HCT116 (cell line): ENCODE measurements at regions not wholly inside any gene's neighbourhood (a gene's known extent, or its start where the extent isn't known, plus 50 kb on each side); places are given as distances from the start of the nearest gene placed in this dataset.

Experiments used
- ATAC-seq: fragments of 200-7000 bp; cut with Tn5 transposase; 2 replicates; pipeline ENCODE4 v1.9.1; 2020; ENCODE audit warnings: mild to moderate bottlenecking, moderate library complexity
- BruUV-seq: library from RNA; stranded (reverse); fragments of 400-500 nt; replicated peaks from 2 replicates; lab custom pipeline; 2021; lab: Mats Ljungman, UMichigan
- CTCF ChIA-PET: fragments of 300-600 bp; sonication (Branson Sonifier 250); formaldehyde crosslinking; loops from one replicate; lab custom pipeline; 2021; ENCODE audit warnings: antibody characterized with exemption; lab: Charles Lee
- POLR2A ChIA-PET: fragments of 300-600, 350-600 bp; sonication (Branson Sonifier 250); formaldehyde crosslinking; loops from one replicate; lab custom pipeline; 2021; ENCODE audit warnings: antibody characterized with exemption; lab: Charles Lee
- RAD21 ChIA-PET, 2 experiments: fragments of 300-600 bp; sonication (Branson Sonifier 250); formaldehyde crosslinking; loops; one replicate each; lab custom pipeline; 2023; ENCODE audit warnings: low total read pairs in 2 of 2; ENCODE audit not compliant: uncharacterized antibody in 2 of 2, unreplicated experiment in 2 of 2, low non-redundant PET in 1 of 2; lab: Charles Lee
- DNase-seq: peaks from one replicate; pipeline ENCODE4 v3.0.0-alpha.2; 2010; ENCODE audit warnings: low read depth, low spot score
- H2AFZ ChIP-seq: fragments of 200-600 bp; shearing (Covaris generic), sonication (generic); 2 replicates; pipeline ENCODE4 v1.6.1; 2017; ENCODE audit warnings: low read depth, mixed run types, mixed read lengths, antibody characterized with exemption, low read length; ENCODE audit not compliant: poor library complexity, severe bottlenecking
- H3K27ac ChIP-seq: 2 replicates; pipeline ENCODE4 v1.5.1; 2012; ENCODE audit warnings: low read depth, low read length
- H3K27me3 ChIP-seq: fragments of 200-600 bp; sonication (generic); 2 replicates; pipeline ENCODE4 v1.6.1; 2016; ENCODE audit warnings: mixed run types, low read length, mixed read lengths; ENCODE audit not compliant: insufficient read depth
- H3K36me3 ChIP-seq, 2 experiments: fragments of 200-500 bp in 1 of 2; fragments of 200-600 bp in 1 of 2; sonication (Bioruptor generic) in 1 of 2; sonication (generic) in 1 of 2; 2 replicates each; pipeline versions ENCODE4 v1.5.1 to v1.6.1; 2014 to 2016; ENCODE audit warnings: low read length in 2 of 2, inconsistent platforms in 1 of 2, mixed read lengths in 1 of 2, mixed run types in 1 of 2; ENCODE audit not compliant: insufficient read depth in 2 of 2, control insufficient read depth in 1 of 2
- H3K4me1 ChIP-seq, 2 experiments: fragments of 200-600 bp in 1 of 2; sonication (generic) in 1 of 2; 2 replicates each; pipeline versions ENCODE4 v1.5.1 to v1.6.1; 2012 to 2017; ENCODE audit warnings: low read length in 2 of 2, inconsistent platforms in 1 of 2, mild to moderate bottlenecking in 1 of 2, mixed read lengths in 1 of 2, mixed run types in 1 of 2, moderate library complexity in 1 of 2; ENCODE audit not compliant: insufficient read depth in 2 of 2, control insufficient read depth in 1 of 2
- H3K4me2 ChIP-seq: fragments of 200-600 bp; sonication (generic); 2 replicates; pipeline ENCODE4 v1.6.1; 2017; ENCODE audit warnings: mixed run types, low read length, mixed read lengths
- H3K4me3 ChIP-seq, 2 experiments: fragments of 200-600 bp in 1 of 2; sonication (generic) in 1 of 2; replicated peaks in 1 of 2; 2 replicates each; pipeline ENCODE4 v1.5.1; 2011 to 2016; ENCODE audit warnings: low read length in 2 of 2, control low read depth in 1 of 2, low read depth in 1 of 2, mild to moderate bottlenecking in 1 of 2, mixed read lengths in 1 of 2, mixed run types in 1 of 2
- H3K79me2 ChIP-seq: fragments of 200-600 bp; sonication (generic); 2 replicates; pipeline ENCODE4 v1.6.1; 2017; ENCODE audit warnings: mild to moderate bottlenecking, mixed run types, low read length, moderate library complexity, mixed read lengths; ENCODE audit not compliant: insufficient read depth
- H3K9ac ChIP-seq: fragments of 200-600 bp; sonication (generic); 2 replicates; pipeline ENCODE4 v1.6.1; 2016; ENCODE audit warnings: low read length, mixed read lengths
- H3K9me2 ChIP-seq: fragments of 200-600 bp; sonication (generic), shearing (Covaris generic); 2 replicates; pipeline ENCODE4 v1.6.1; 2017; ENCODE audit warnings: mixed run types, mild to moderate bottlenecking, moderate library complexity; ENCODE audit not compliant: insufficient read depth
- H3K9me3 ChIP-seq, 2 experiments: fragments of 200-500 bp in 1 of 2; fragments of 200-600 bp in 1 of 2; sonication (Bioruptor generic) in 1 of 2; sonication (generic) in 1 of 2; 2 replicates each; pipeline ENCODE4 v1.6.1; 2014 to 2017; ENCODE audit warnings: low read length in 2 of 2, mixed read lengths in 2 of 2, inconsistent platforms in 1 of 2, low read depth in 1 of 2, mild to moderate bottlenecking in 1 of 2, mixed run types in 1 of 2, moderate library complexity in 1 of 2; ENCODE audit not compliant: control insufficient read depth in 1 of 2, insufficient read depth in 1 of 2
- H4K20me1 ChIP-seq: fragments of 200-600 bp; sonication (generic), shearing (Covaris generic); 2 replicates; pipeline ENCODE4 v1.6.1; 2017; ENCODE audit warnings: mixed run types, mild to moderate bottlenecking, moderate library complexity; ENCODE audit not compliant: insufficient read depth
- ATF3 ChIP-seq: IDR thresholded peaks from 2 replicates; pipeline ENCODE4 v1.6.1; 2012
- CBX3 ChIP-seq: IDR thresholded peaks from 2 replicates; pipeline ENCODE4 v1.6.1; 2012; ENCODE audit warnings: low read depth
- CTCF ChIP-seq, 3 experiments: fragments of 200-600 bp in 1 of 3; sonication (generic) in 1 of 3; IDR thresholded peaks in 2 of 3; conservative IDR thresholded peaks in 1 of 3; 2 replicates each; pipeline ENCODE4 v1.5.1; 2012 to 2017; ENCODE audit warnings: low read depth in 2 of 3, low read length in 2 of 3, antibody characterized with exemption in 1 of 3, borderline replicate concordance in 1 of 3, control low read depth in 1 of 3, mild to moderate bottlenecking in 1 of 3, mixed read lengths in 1 of 3, mixed run types in 1 of 3, moderate library complexity in 1 of 3; ENCODE audit not compliant: insufficient read depth in 1 of 3
- EGR1 ChIP-seq: IDR thresholded peaks from 2 replicates; pipeline ENCODE4 v1.6.1; 2012; ENCODE audit warnings: low read depth
- EZH2phosphoT487 ChIP-seq: fragments of 200-600 bp; IDR thresholded peaks from 2 replicates; pipeline ENCODE4 v1.6.1; 2018; ENCODE audit warnings: antibody characterized with exemption, borderline replicate concordance
- FOSL1 ChIP-seq: IDR thresholded peaks from 2 replicates; pipeline ENCODE4 v1.6.1; 2012; ENCODE audit warnings: low read depth
- JUND ChIP-seq: IDR thresholded peaks from 2 replicates; pipeline ENCODE4 v1.6.1; 2012
- POLR2A ChIP-seq: IDR thresholded peaks from 2 replicates; pipeline ENCODE4 v1.7.0; 2011; ENCODE audit warnings: borderline replicate concordance; ENCODE audit not compliant: insufficient read depth, insufficient read length; ENCODE audit errors: extremely low read depth
- POLR2AphosphoS5 ChIP-seq: IDR thresholded peaks from 2 replicates; pipeline ENCODE4 v1.6.1; 2011; ENCODE audit warnings: mild to moderate bottlenecking, low read depth, low read length, moderate library complexity
- TCF7L2 ChIP-seq: IDR thresholded peaks from 2 replicates; pipeline ENCODE4 v1.7.0; 2011; ENCODE audit warnings: borderline replicate concordance, inconsistent platforms; ENCODE audit not compliant: insufficient read depth, insufficient read length; ENCODE audit errors: extremely low read depth
- ZBTB33 ChIP-seq: IDR thresholded peaks from 2 replicates; pipeline ENCODE4 v1.6.1; 2011; ENCODE audit warnings: mild to moderate bottlenecking, low read length, moderate library complexity; ENCODE audit not compliant: insufficient replicate concordance; ENCODE audit errors: extremely low read depth
- intact Hi-C: fragments of 100-400 bp; cut with micrococcal nuclease; formaldehyde crosslinking; loops from 2 replicates; pipeline ENCODE4 v1.10.0; 2022
- TF ChIP-seq, protein P1 (sequence below): IDR thresholded peaks from 2 replicates; pipeline ENCODE4 v1.6.1; 2012
- TF ChIP-seq, protein P2 (sequence below): IDR thresholded peaks from 2 replicates; pipeline ENCODE4 v1.6.1; 2012; ENCODE audit warnings: low read depth

GRCh38 chr2:14558335-14558919, 74.1 kb upstream of the LRATD1 start:
- BruUV-seq = no TSS peak
- ChIA-PET RAD21 (no interaction called here), POLR2A (no interaction called here), CTCF (no interaction called here)
- H2AFZ ChIP-seq = no peak overlapping the region
- no peaks in the 10 kb centered on the region for H3K9me2 ChIP-seq
- H3K4me1 ChIP-seq = no peaks in the 10 kb centered on the region
- no peak overlapping the region for H3K4me2 ChIP-seq
- peaks cover 0 to 9% of the 10 kb centered on the region in 2 experiments; a peak in 2 of 4 replicates for H3K9me3 ChIP-seq
- DNase-seq = no peak
- TF ChIP-seq EZH2phosphoT487 = no peak
- TF ChIP-seq EGR1 = no peak
- TF ChIP-seq FOSL1 = no peak
- TF ChIP-seq POLR2AphosphoS5 = no peak
- no peak for TF ChIP-seq CTCF (IDR thresholded peaks at IDR 0.05 in 2 of 3, conservative IDR thresholded peaks at IDR 0.05 in 1 of 3; ENCODE audit: borderline replicate concordance in 1 of 3, insufficient read depth in 1 of 3, low read depth in 2 of 3, low read length in 2 of 3)
- TF ChIP-seq, protein P1, sequence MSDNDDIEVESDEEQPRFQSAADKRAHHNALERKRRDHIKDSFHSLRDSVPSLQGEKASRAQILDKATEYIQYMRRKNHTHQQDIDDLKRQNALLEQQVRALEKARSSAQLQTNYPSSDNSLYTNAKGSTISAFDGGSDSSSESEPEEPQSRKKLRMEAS = no peak
- TF ChIP-seq, protein P2, sequence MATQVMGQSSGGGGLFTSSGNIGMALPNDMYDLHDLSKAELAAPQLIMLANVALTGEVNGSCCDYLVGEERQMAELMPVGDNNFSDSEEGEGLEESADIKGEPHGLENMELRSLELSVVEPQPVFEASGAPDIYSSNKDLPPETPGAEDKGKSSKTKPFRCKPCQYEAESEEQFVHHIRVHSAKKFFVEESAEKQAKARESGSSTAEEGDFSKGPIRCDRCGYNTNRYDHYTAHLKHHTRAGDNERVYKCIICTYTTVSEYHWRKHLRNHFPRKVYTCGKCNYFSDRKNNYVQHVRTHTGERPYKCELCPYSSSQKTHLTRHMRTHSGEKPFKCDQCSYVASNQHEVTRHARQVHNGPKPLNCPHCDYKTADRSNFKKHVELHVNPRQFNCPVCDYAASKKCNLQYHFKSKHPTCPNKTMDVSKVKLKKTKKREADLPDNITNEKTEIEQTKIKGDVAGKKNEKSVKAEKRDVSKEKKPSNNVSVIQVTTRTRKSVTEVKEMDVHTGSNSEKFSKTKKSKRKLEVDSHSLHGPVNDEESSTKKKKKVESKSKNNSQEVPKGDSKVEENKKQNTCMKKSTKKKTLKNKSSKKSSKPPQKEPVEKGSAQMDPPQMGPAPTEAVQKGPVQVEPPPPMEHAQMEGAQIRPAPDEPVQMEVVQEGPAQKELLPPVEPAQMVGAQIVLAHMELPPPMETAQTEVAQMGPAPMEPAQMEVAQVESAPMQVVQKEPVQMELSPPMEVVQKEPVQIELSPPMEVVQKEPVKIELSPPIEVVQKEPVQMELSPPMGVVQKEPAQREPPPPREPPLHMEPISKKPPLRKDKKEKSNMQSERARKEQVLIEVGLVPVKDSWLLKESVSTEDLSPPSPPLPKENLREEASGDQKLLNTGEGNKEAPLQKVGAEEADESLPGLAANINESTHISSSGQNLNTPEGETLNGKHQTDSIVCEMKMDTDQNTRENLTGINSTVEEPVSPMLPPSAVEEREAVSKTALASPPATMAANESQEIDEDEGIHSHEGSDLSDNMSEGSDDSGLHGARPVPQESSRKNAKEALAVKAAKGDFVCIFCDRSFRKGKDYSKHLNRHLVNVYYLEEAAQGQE = no peak
- no peak for TF ChIP-seq TCF7L2
- TF ChIP-seq ZBTB33 = no peak
- no peak for TF ChIP-seq CBX3
- no peak for TF ChIP-seq POLR2A
- TF ChIP-seq JUND = no peak
- no peak for TF ChIP-seq ATF3
- TF ChIP-seq, all 23 proteins: peak for 0
- intact Hi-C loops = no loop called here
- H3K36me3 ChIP-seq = no peaks in the 10 kb centered on the region
- no peaks in the 10 kb centered on the region for H4K20me1 ChIP-seq
- no peaks in the 10 kb centered on the region for H3K79me2 ChIP-seq
- H3K9ac ChIP-seq = no peak overlapping the region
- H3K27me3 ChIP-seq = no peaks in the 10 kb centered on the region
- no peak overlapping the region for H3K4me3 ChIP-seq
- no peak for ATAC-seq
- H3K27ac ChIP-seq = no peak overlapping the region
